ENCODE measurements at regions not wholly inside any gene's neighbourhood (a gene's known extent, or its start where the extent isn't known, plus 50 kb on each side); places are given as distances from the start of the nearest gene placed in this dataset.

GRCh38 chr9:109888695-109889094, 108.7 kb downstream of the PALM2AKAP2 start:
- WGBS, 2 experiments (ENCODE audit: extremely low coverage in 2 of 2, insufficient read length in 1 of 2): no CpG with 5 or more reads among the region's 1 CpG
- H3K27me3 ChIP-seq (ENCODE audit: control insufficient read depth, insufficient read depth, low read length): no peaks in the 10 kb centered on the region
- no peak overlapping the region for H2BK15ac ChIP-seq (ENCODE audit: low read depth, low read length)
- no peak overlapping the region for H4K5ac ChIP-seq (ENCODE audit: low read depth, low read length)
- H4K91ac ChIP-seq (ENCODE audit: insufficient read depth, low read depth, low read length): no peak overlapping the region
- ChIA-PET POLR2A (ENCODE audit: unreplicated experiment) (no interaction called here), CTCF (interaction anchor here (0.7 kb wide), 1 partner anchor 70 kb away, joined by 7 read pairs; no protein-coding TSS in a partner anchor)
- no peak overlapping the region for H3K18ac ChIP-seq (ENCODE audit: low read depth, low read length)
- H2BK120ac ChIP-seq (ENCODE audit: low read depth, low read length): no peak overlapping the region
- intact Hi-C loops (cut with micrococcal nuclease) (loop anchor here (1.0 to 10.0 kb wide), 2 partner anchors 124 to 314 kb away; no protein-coding TSS in a partner anchor), in situ Hi-C loops (cut with MboI; ENCODE audit: low sequenced_read_pairs) (no loop called here), dilution Hi-C loops (cut with HindIII; ENCODE audit: low sequenced_read_pairs, unreplicated experiment) (no loop called here)
- H2AK5ac ChIP-seq (ENCODE audit: low read depth, low read length): no peak overlapping the region
- no peak overlapping the region for H2BK20ac ChIP-seq (ENCODE audit: low read depth, low read length)
- H3K23ac ChIP-seq (ENCODE audit: low read depth, low read length): no peak overlapping the region
- no peak overlapping the region for H3K4me3 ChIP-seq (ENCODE audit: insufficient read depth, low read depth, low read length)
- H2AK9ac ChIP-seq (replicated peaks; ENCODE audit: low read depth, low read length, poor library complexity): no peak overlapping the region
- ATAC-seq (ENCODE audit: low read depth) (no peak), DNase-seq (no peak)
- no TSS peak for BruUV-seq (replicated peaks)
- no peak overlapping the region for H3K9ac ChIP-seq (ENCODE audit: low read depth, low read length)
- no peak overlapping the region for H2AFZ ChIP-seq (replicated peaks; ENCODE audit: low read length, poor library complexity)
- H3K4ac ChIP-seq (ENCODE audit: low read depth, low read length): no peak overlapping the region
- H4K8ac ChIP-seq (ENCODE audit: low read depth in 2 of 2, low read length in 2 of 2): no peak overlapping the region
- no peak overlapping the region for H2BK5ac ChIP-seq (ENCODE audit: low read depth, low read length, poor library complexity, severe bottlenecking)
- peaks cover 15% of the 10 kb centered on the region for H4K20me1 ChIP-seq (ENCODE audit: insufficient read depth, low read length)
- H3K14ac ChIP-seq (replicated peaks; ENCODE audit: low read depth, low read length): no peak overlapping the region
- H3K56ac ChIP-seq (ENCODE audit: extremely low read depth, insufficient read depth, low read length): no peak overlapping the region
- H3K79me1 ChIP-seq (ENCODE audit: low read depth in 1 of 2, low read length in 2 of 2): peaks cover 15 to 49% of the 10 kb centered on the region in 2 experiments
- H3K9me1 ChIP-seq (ENCODE audit: insufficient read depth, low read length): peaks cover 17% of the 10 kb centered on the region
- no peaks in the 10 kb centered on the region for H3K36me3 ChIP-seq (ENCODE audit: control insufficient read depth, insufficient read depth, low read length)
- H3K27ac ChIP-seq (ENCODE audit: insufficient read depth, low read length): no peak overlapping the region
- H3K4me1 ChIP-seq (ENCODE audit: control insufficient read depth, insufficient read depth, low read length): peaks cover 8% of the 10 kb centered on the region
- H3K9me3 ChIP-seq (ENCODE audit: control insufficient read depth, insufficient read depth, low read length): no peaks in the 10 kb centered on the region
- TF ChIP-seq MAFK (IDR thresholded peaks at IDR 0.05; ENCODE audit: low read depth, low read length) (no peak), FOS (IDR thresholded peaks at IDR 0.05; ENCODE audit: low read depth, low read length) (no peak), MXI1 (IDR thresholded peaks at IDR 0.05; ENCODE audit: borderline replicate concordance, low read depth, low read length) (no peak)
- no peak overlapping the region for H3K4me2 ChIP-seq (ENCODE audit: low read depth, low read length)

Data from IMR-90 (cell line).